Upper lobe of left lung (tissue), 4 donors: ENCODE measurements at regions not wholly inside any gene's neighbourhood (a gene's known extent, or its start where the extent isn't known, plus 50 kb on each side); places are given as distances from the start of the nearest gene placed in this dataset.

Source experiments
- EP300 ChIP-seq, 4 donors: sonication (generic); formaldehyde crosslinking; IDR thresholded peaks; one replicate each; pipeline ENCODE4 v1.5.1; 2017; ENCODE audit warnings: antibody characterized with exemption in 4 of 4, control low read depth in 2 of 4
- POLR2A ChIP-seq, 4 donors: fragments of 450-650 bp; IDR thresholded peaks; one replicate each; pipeline ENCODE4 v1.5.1; 2016 to 2017; ENCODE audit warnings: antibody characterized with exemption in 4 of 4, mild to moderate bottlenecking in 2 of 4
- POLR2AphosphoS5 ChIP-seq, 2 donors: sonication (generic); formaldehyde crosslinking; IDR thresholded peaks; one replicate each; pipeline ENCODE4 v1.5.1; 2017; ENCODE audit warnings: antibody characterized with exemption in 2 of 2
- TF ChIP-seq, protein P1 (sequence below), 6 experiments: fragments of 450-650 bp in 4 of 6; fragments of 200-600 bp in 2 of 6; sonication (generic) in 2 of 6; IDR thresholded peaks; one replicate each; pipeline ENCODE4 v1.5.1; 2016 to 2019; ENCODE audit warnings: antibody characterized with exemption in 6 of 6

DNA sequence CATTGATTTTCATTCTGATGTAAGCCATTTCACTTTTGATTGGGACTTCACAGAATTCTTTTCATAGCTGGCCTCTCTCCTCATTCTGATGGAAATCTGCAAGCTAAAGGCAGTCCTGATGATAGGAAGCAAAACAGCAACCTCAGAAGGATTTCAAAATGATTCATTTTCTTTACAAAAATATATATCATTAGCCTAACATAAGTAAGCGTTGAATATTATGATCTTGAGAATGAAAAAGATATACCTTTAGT is 143.1 kb upstream of the GJE1 start:
- TF ChIP-seq, protein P1, sequence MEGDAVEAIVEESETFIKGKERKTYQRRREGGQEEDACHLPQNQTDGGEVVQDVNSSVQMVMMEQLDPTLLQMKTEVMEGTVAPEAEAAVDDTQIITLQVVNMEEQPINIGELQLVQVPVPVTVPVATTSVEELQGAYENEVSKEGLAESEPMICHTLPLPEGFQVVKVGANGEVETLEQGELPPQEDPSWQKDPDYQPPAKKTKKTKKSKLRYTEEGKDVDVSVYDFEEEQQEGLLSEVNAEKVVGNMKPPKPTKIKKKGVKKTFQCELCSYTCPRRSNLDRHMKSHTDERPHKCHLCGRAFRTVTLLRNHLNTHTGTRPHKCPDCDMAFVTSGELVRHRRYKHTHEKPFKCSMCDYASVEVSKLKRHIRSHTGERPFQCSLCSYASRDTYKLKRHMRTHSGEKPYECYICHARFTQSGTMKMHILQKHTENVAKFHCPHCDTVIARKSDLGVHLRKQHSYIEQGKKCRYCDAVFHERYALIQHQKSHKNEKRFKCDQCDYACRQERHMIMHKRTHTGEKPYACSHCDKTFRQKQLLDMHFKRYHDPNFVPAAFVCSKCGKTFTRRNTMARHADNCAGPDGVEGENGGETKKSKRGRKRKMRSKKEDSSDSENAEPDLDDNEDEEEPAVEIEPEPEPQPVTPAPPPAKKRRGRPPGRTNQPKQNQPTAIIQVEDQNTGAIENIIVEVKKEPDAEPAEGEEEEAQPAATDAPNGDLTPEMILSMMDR (IDR thresholded peaks at IDR 0.05) = no peak
- TF ChIP-seq POLR2A (IDR thresholded peaks at IDR 0.05) = no peak
- no peak for TF ChIP-seq EP300 (IDR thresholded peaks at IDR 0.05)
- no peak for TF ChIP-seq POLR2AphosphoS5 (IDR thresholded peaks at IDR 0.05)
